ENCODE measurements at regions not wholly inside any gene's neighbourhood (a gene's known extent, or its start where the extent isn't known, plus 50 kb on each side); places are given as distances from the start of the nearest gene placed in this dataset.
"Not testable (repeated sequence)": the region's sequence is repeated elsewhere in the genome, so short reads cannot be mapped to it uniquely, and the experiment has no call there.

DNA sequence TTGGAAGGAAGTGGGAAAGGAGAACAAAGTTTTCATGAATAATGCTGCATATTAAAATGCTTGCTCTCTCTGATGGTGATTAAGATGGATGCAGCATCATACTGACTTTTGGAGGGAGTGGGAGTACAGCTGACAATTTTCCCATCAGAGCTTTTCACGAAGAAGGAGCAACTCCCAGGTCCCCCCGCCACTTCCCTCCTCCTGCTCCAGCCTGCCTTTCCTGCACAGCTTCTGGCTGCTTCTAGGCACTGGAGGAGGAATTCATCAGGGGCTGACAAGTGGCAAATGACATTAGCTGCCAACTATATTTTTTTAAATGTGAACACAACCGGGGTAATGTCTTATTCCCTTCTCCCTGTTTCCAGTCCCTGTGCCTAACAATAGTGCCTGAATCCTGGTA is 477.9 kb downstream of the SHISA9 start:
- peaks cover 0 to 2% (median 0%) of the 10 kb centered on the region in 4 donors for H3K9me3 ChIP-seq
- no peaks in the 10 kb centered on the region for H3K27me3 ChIP-seq
- no peaks in the 10 kb centered on the region for H3K4me1 ChIP-seq
- intact Hi-C loops (cut with DNase I): no loop called here
- DNase-seq: no peak
- H3K4me3 ChIP-seq: no peak overlapping the region
- no peak for TF ChIP-seq CTCF (IDR thresholded peaks at IDR 0.05)
- 75 to 78% methylated on average over 3 of the region's 3 CpGs for WGBS, 2 donors
- H3K36me3 ChIP-seq: no peaks in the 10 kb centered on the region
- H3K27ac ChIP-seq: no peak overlapping the region

DNA sequence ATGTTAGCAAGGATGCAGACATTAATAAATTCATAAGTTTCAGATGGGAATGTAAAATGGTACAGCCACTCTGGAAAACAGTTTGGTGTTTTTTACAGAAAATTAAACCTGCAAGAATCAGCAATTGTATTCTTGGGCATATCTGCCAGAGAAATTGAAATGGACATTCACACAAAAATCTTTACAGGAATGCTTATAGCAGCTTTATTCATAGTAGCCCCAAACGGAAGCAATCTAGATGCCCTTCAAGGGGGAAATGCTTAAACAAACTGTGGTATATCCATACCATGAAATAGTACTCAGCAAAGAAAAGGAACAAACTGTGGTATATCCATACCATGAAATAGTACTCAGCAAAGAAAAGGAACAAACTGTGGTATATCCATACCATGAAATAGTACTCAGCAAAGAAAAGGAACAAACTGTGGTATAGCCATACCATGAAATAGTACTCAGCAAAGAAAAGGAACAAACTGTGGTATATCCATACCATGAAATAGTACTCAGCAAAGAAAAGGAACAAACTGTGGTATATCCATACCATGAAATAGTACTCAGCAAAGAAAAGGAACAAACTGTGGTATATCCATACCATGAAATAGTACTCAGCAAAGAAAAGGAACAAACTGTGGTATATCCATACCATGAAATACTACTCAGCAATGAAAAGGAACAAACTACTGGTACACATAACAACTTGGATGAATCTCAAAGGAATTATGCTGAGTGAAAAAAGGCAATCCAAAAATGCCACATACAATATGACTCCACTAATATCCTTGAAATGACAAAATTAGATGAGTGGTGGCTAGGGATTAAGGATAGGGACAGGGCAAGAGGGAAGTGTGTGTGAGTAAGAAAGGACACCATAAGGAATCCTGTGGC is 484.0 kb downstream of the SHISA9 start:
- H3K27ac ChIP-seq; intact Hi-C loops (cut with DNase I); H3K36me3 ChIP-seq; DNase-seq; H3K4me3 ChIP-seq; H3K9me3 ChIP-seq; H3K4me1 ChIP-seq; H3K27me3 ChIP-seq: not testable (repeated sequence)
- WGBS, 2 donors: 87 to 96% methylated on average over 1 of the region's 1 CpG

GRCh38 chr16:13390093-13390985 is 488.9 kb downstream of the SHISA9 start:
- no peak for DNase-seq
- Histone ChIP-seq H3K9me3 (peaks cover 0 to 10% (median 4%) of the 10 kb centered on the region in 4 donors), H3K27me3 (no peaks in the 10 kb centered on the region), H3K4me1 (no peaks in the 10 kb centered on the region), H3K27ac (no peak overlapping the region), H3K4me3 (no peak overlapping the region), H3K36me3 (no peaks in the 10 kb centered on the region)
- intact Hi-C loops (cut with DNase I): no loop called here
- 62 to 69% methylated on average over 7 of the region's 7 CpGs for WGBS, 2 donors
- TF ChIP-seq POLR2A (IDR thresholded peaks at IDR 0.05): no peak
- TF ChIP-seq POLR2AphosphoS5 (IDR thresholded peaks at IDR 0.05): no peak
- TF ChIP-seq EP300 (IDR thresholded peaks at IDR 0.05): no peak
- no peak for TF ChIP-seq CTCF (IDR thresholded peaks at IDR 0.05)

DNA sequence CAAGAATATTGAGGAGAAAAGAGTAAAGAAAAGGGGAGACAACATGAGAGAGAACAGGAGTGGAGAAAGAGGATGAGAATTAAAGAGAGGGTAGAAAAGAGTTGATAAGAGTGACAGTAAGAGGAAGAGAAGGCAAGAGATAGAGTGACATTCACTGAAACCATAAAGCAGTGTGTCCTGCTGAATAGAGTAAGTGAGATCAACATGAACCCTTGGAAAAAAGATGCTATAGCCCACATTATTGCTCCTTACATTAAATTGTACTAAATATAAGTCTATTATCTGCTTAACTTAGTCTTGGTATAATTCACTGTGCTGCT is 489.5 kb downstream of the SHISA9 start:
- Histone ChIP-seq H3K36me3 (no peaks in the 10 kb centered on the region), H3K4me3 (no peak overlapping the region), H3K4me1 (no peaks in the 10 kb centered on the region), H3K9me3 (peaks cover 0 to 6% (median 2%) of the 10 kb centered on the region in 4 donors), H3K27me3 (no peaks in the 10 kb centered on the region), H3K27ac (no peak overlapping the region)
- DNase-seq: no peak
- no peak for TF ChIP-seq CTCF (IDR thresholded peaks at IDR 0.05)
- no peak for TF ChIP-seq EP300 (IDR thresholded peaks at IDR 0.05)
- no peak for TF ChIP-seq POLR2AphosphoS5 (IDR thresholded peaks at IDR 0.05)
- TF ChIP-seq POLR2A (IDR thresholded peaks at IDR 0.05): no peak
- intact Hi-C loops (cut with DNase I): no loop called here

DNA sequence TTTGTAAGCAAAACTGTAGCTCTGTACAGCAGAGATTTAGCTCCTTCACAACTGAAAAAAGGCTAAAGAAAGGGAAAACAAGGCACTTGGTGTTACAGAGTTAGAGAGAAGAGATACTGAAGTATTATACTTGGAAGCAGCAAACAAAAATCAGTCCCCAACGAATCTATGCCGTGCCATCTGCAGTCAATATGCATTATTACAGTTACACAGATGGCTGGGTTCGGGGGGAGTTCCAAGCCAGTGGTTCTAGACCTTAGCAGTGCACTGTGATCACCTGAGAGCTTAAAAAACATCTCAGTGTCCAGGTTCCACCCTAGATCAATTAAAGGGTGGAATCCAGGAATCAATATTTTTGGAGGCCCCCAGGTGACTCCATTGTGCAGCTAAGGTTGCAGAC is 489.9 kb downstream of the SHISA9 start:
- no peaks in the 10 kb centered on the region for H3K36me3 ChIP-seq
- 63% methylated on average over 3 of the region's 3 CpGs for WGBS, 2 donors
- H3K9me3 ChIP-seq: peaks cover 0 to 3% (median under 1%) of the 10 kb centered on the region in 4 donors
- no peak overlapping the region for H3K27ac ChIP-seq
- no peak for TF ChIP-seq EP300 (IDR thresholded peaks at IDR 0.05)
- TF ChIP-seq POLR2A (IDR thresholded peaks at IDR 0.05): no peak
- no peak for TF ChIP-seq POLR2AphosphoS5 (IDR thresholded peaks at IDR 0.05)
- no peak for TF ChIP-seq CTCF (IDR thresholded peaks at IDR 0.05)
- intact Hi-C loops (cut with DNase I): no loop called here
- no peak for DNase-seq
- H3K4me1 ChIP-seq: no peaks in the 10 kb centered on the region
- H3K4me3 ChIP-seq: no peak overlapping the region
- H3K27me3 ChIP-seq: no peaks in the 10 kb centered on the region

All from sigmoid colon (tissue), 6 donors.